ENCODE measurements at regions not wholly inside any gene's neighbourhood (a gene's known extent, or its start where the extent isn't known, plus 50 kb on each side); places are given as distances from the start of the nearest gene placed in this dataset.

DNA sequence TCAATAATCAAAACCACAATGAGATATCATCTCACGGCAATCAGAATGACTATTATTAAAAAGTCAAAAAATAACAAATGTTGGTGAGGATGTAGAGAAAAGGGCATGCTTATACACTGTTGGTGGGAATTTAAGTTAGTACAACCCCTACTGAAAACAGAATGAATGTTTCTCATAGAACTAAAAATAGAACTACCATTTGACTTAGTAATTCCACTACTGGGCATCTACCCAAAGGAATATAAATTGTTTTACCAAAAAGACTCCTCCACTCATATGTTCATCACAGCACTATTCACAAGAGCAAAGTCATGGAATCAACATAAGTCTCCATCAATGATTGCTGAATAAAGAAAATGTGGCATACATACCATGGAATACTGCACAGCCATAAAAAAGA is 278.1 kb upstream of the ARSJ start:
- no peak overlapping the region for H4K91ac ChIP-seq (replicated peaks; ENCODE audit: insufficient read length, low read length)
- no peak overlapping the region for H2BK15ac ChIP-seq (ENCODE audit: low read length)
- H3K79me2 ChIP-seq (ENCODE audit: control insufficient read depth in 1 of 2, insufficient read depth in 2 of 2, low read length in 2 of 2) = no peaks in the 10 kb centered on the region
- DNase-seq (ENCODE audit: low read depth in 1 of 2, low spot score in 2 of 2) = no peak
- H4K20me1 ChIP-seq (replicated peaks in 1 of 2; ENCODE audit: control insufficient read depth in 1 of 2, insufficient read depth in 2 of 2, low read length in 2 of 2) = no peaks in the 10 kb centered on the region
- H2BK20ac ChIP-seq (ENCODE audit: low read length) = no peak overlapping the region
- no peaks in the 10 kb centered on the region for H3K4me1 ChIP-seq (replicated peaks in 1 of 4; ENCODE audit: control insufficient read depth in 3 of 4, insufficient read depth in 4 of 4, low read length in 3 of 4)
- whole genome bisulfite sequencing, 2 experiments (ENCODE audit: extremely low coverage in 1 of 2, insufficient coverage in 1 of 2, insufficient read length in 1 of 2, insufficient replicate concordance in 2 of 2, low coverage in 1 of 2, low lambda C conversion rate in 2 of 2, missing lambda C conversion rate in 1 of 2) = no CpG with 5 or more reads among the region's 1 CpG
- H3K27me3 ChIP-seq (replicated peaks in 1 of 4; ENCODE audit: control insufficient read depth in 3 of 4, extremely low read depth in 1 of 4, insufficient read depth in 3 of 4, low read length in 3 of 4) = no peaks in the 10 kb centered on the region
- no peak overlapping the region for H2BK5ac ChIP-seq (ENCODE audit: low read depth, low read length)
- H3K23ac ChIP-seq (ENCODE audit: insufficient read length) = no peak overlapping the region
- no peaks in the 10 kb centered on the region for H3K23me2 ChIP-seq (ENCODE audit: low read depth, low read length)
- no peak overlapping the region for H2AK5ac ChIP-seq (ENCODE audit: low read depth, low read length)
- H3K9ac ChIP-seq (replicated peaks in 1 of 4; ENCODE audit: extremely low read depth in 1 of 4, low read depth in 3 of 4, low read length in 3 of 4) = no peak overlapping the region
- H3K4me3 ChIP-seq (ENCODE audit: extremely low read depth in 1 of 4, insufficient read depth in 2 of 4, low read depth in 3 of 4, low read length in 4 of 4) = no peak overlapping the region
- H2AFZ ChIP-seq (ENCODE audit: low read length) = no peak overlapping the region
- no peak overlapping the region for H3K4me2 ChIP-seq (ENCODE audit: insufficient read depth in 1 of 2, low read depth in 2 of 2, low read length in 2 of 2)
- H3K18ac ChIP-seq (ENCODE audit: extremely low read depth, low read length) = no peak overlapping the region
- H4K8ac ChIP-seq (ENCODE audit: extremely low read depth, insufficient read depth, low read length) = no peak overlapping the region
- ChIA-PET CTCF (ENCODE audit: partially characterized antibody) (no interaction called here), POLR2A (ENCODE audit: partially characterized antibody) (no interaction called here)
- no peak overlapping the region for H2BK120ac ChIP-seq (replicated peaks; ENCODE audit: low read depth, low read length)
- FAIRE-seq = no peak
- H3K14ac ChIP-seq (ENCODE audit: insufficient read length) = no peak overlapping the region
- H3K9me3 ChIP-seq (ENCODE audit: insufficient read depth in 2 of 2, low read depth in 1 of 2, low read length in 1 of 2) = no peaks in the 10 kb centered on the region
- no peak overlapping the region for H3K56ac ChIP-seq (replicated peaks; ENCODE audit: insufficient read length, low read depth, low read length)
- no peak overlapping the region for H3K4ac ChIP-seq (replicated peaks; ENCODE audit: insufficient read length, low read depth, low read length)
- H2BK12ac ChIP-seq (ENCODE audit: low read depth, low read length) = no peak overlapping the region
- no peaks in the 10 kb centered on the region for H3K36me3 ChIP-seq (ENCODE audit: control insufficient read depth in 2 of 4, insufficient read depth in 4 of 4, low read length in 3 of 4)
- no peaks in the 10 kb centered on the region for H3K79me1 ChIP-seq (ENCODE audit: low read depth, low read length)
- no peak overlapping the region for H4K5ac ChIP-seq (ENCODE audit: insufficient read length, low read depth, low read length)
- H3K27ac ChIP-seq (ENCODE audit: low read depth, low read length) = no peak overlapping the region
- no peak for TF ChIP-seq TBP (IDR thresholded peaks at IDR 0.05; ENCODE audit: low read depth, low read length)
- TF ChIP-seq SIN3A (conservative IDR thresholded peaks at IDR 0.05 in 1 of 2, IDR thresholded peaks at IDR 0.05 in 1 of 2; ENCODE audit: low read depth in 1 of 2, low read length in 2 of 2) = no peak
- TF ChIP-seq NANOG (IDR thresholded peaks at IDR 0.05; ENCODE audit: insufficient read depth, low read depth, low read length, poor library complexity, severe bottlenecking) = no peak
- no peak for TF ChIP-seq RBBP5 (IDR thresholded peaks at IDR 0.05; ENCODE audit: borderline replicate concordance, low read depth, low read length)
- TF ChIP-seq KDM5A (IDR thresholded peaks at IDR 0.05; ENCODE audit: low read length) = no peak
- TF ChIP-seq EZH2 (IDR thresholded peaks at IDR 0.05; ENCODE audit: low read depth, low read length, severe bottlenecking) = no peak
- TF ChIP-seq TCF12 (IDR thresholded peaks at IDR 0.05; ENCODE audit: low read depth, low read length) = no peak
- no peak for TF ChIP-seq FOSL1 (IDR thresholded peaks at IDR 0.05; ENCODE audit: insufficient read depth, low read depth, low read length)
- TF ChIP-seq TAF7 (optimal IDR thresholded peaks at IDR 0.05; ENCODE audit: borderline replicate concordance, low read depth, low read length) = no peak
- no peak for TF ChIP-seq RFX5 (IDR thresholded peaks at IDR 0.05; ENCODE audit: borderline replicate concordance, low read depth, low read length)
- TF ChIP-seq, protein P1, sequence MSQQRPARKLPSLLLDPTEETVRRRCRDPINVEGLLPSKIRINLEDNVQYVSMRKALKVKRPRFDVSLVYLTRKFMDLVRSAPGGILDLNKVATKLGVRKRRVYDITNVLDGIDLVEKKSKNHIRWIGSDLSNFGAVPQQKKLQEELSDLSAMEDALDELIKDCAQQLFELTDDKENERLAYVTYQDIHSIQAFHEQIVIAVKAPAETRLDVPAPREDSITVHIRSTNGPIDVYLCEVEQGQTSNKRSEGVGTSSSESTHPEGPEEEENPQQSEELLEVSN (IDR thresholded peaks at IDR 0.05) = no peak
- no peak for TF ChIP-seq ZNF274 (IDR thresholded peaks at IDR 0.05; ENCODE audit: borderline replicate concordance, extremely low read depth, low read length)
- no peak for TF ChIP-seq BACH1 (IDR thresholded peaks at IDR 0.05; ENCODE audit: low read length)

Data from H1 (cell line).